ENCODE measurements at regions not wholly inside any gene's neighbourhood (a gene's known extent, or its start where the extent isn't known, plus 50 kb on each side); places are given as distances from the start of the nearest gene placed in this dataset.
"Not testable (repeated sequence)": the region's sequence is repeated elsewhere in the genome, so short reads cannot be mapped to it uniquely, and the experiment has no call there.

GRCh38 chr21:18114810-18115209 lies 129.8 kb upstream of the CHODL start:
- Histone ChIP-seq H3K27me3 (ENCODE audit: control insufficient read depth, insufficient read depth, low read length, poor library complexity, severe bottlenecking) (no peaks in the 10 kb centered on the region), H3K4me3 (ENCODE audit: low read length) (no peak overlapping the region), H3K27ac (ENCODE audit: low read depth, low read length) (no peak overlapping the region), H3K4me1 (ENCODE audit: control insufficient read depth, insufficient read depth, low read length) (no peaks in the 10 kb centered on the region), H3K9me3 (ENCODE audit: control insufficient read depth, low read length) (no peaks in the 10 kb centered on the region), H3K36me3 (ENCODE audit: control insufficient read depth, insufficient read depth, low read length) (no peaks in the 10 kb centered on the region), H3K9ac (ENCODE audit: extremely low read depth, low read length, poor library complexity, severe bottlenecking) (no peak overlapping the region)
- 92 to 93% methylated on average over 1 of the region's 1 CpG for WGBS, 2 experiments (ENCODE audit: insufficient coverage in 1 of 2, insufficient read length in 1 of 2)
- H3K27me3 Mint-ChIP-seq (ENCODE audit: insufficient read depth), result no peaks in the 10 kb centered on the region
- no peak for DNase-seq
- no peaks in the 10 kb centered on the region for H3K9me3 Mint-ChIP-seq
- TF ChIP-seq CTCF (conservative IDR thresholded peaks at IDR 0.05), result no peak
- H3K36me3 Mint-ChIP-seq (ENCODE audit: low read depth), result no peaks in the 10 kb centered on the region
- H3K4me1 Mint-ChIP-seq, result no peaks in the 10 kb centered on the region
- no peak overlapping the region for H3K27ac Mint-ChIP-seq
- no peak overlapping the region for H3K4me3 Mint-ChIP-seq

- Histone ChIP-seq H3K27ac (ENCODE audit: low read depth, low read length) (no peak overlapping the region), H3K36me3 (ENCODE audit: control insufficient read depth, insufficient read depth, low read length) (no peaks in the 10 kb centered on the region), H3K4me1 (ENCODE audit: control insufficient read depth, insufficient read depth, low read length) (no peaks in the 10 kb centered on the region), H3K9ac (ENCODE audit: extremely low read depth, low read length, poor library complexity, severe bottlenecking) (no peak overlapping the region), H3K27me3 (ENCODE audit: control insufficient read depth, insufficient read depth, low read length, poor library complexity, severe bottlenecking) (no peaks in the 10 kb centered on the region), H3K4me3 (ENCODE audit: low read length) (no peak overlapping the region), H3K9me3 (ENCODE audit: control insufficient read depth, low read length) (no peaks in the 10 kb centered on the region)
- H3K27me3 Mint-ChIP-seq (ENCODE audit: insufficient read depth), result no peaks in the 10 kb centered on the region
- no peaks in the 10 kb centered on the region for H3K36me3 Mint-ChIP-seq (ENCODE audit: low read depth)
- H3K9me3 Mint-ChIP-seq, result peaks cover 1% of the 10 kb centered on the region
- H3K27ac Mint-ChIP-seq, result no peak overlapping the region
- H3K4me1 Mint-ChIP-seq, result no peaks in the 10 kb centered on the region
- no peak for DNase-seq
- no peak overlapping the region for H3K4me3 Mint-ChIP-seq
- no peak for TF ChIP-seq CTCF (conservative IDR thresholded peaks at IDR 0.05)
Measured at GRCh38 chr21:18104802-18105201, 139.8 kb upstream of the CHODL start.

GRCh38 chr21:18096413-18096812 lies 148.2 kb upstream of the CHODL start:
- H3K4me3 Mint-ChIP-seq, result not testable (repeated sequence)

GRCh38 chr21:18089786-18090185 lies 154.8 kb upstream of the CHODL start:
- 100% methylated on average over 1 of the region's 1 CpG for WGBS, 2 experiments (ENCODE audit: insufficient coverage in 1 of 2, insufficient read length in 1 of 2)
- Mint-ChIP-seq H3K9me3 (peaks cover 22% of the 10 kb centered on the region), H3K27me3 (ENCODE audit: insufficient read depth) (no peaks in the 10 kb centered on the region), H3K4me3 (no peak overlapping the region), H3K4me1 (no peaks in the 10 kb centered on the region), H3K27ac (no peak overlapping the region), H3K36me3 (ENCODE audit: low read depth) (no peaks in the 10 kb centered on the region)
- no peak overlapping the region for H3K9ac ChIP-seq (ENCODE audit: extremely low read depth, low read length, poor library complexity, severe bottlenecking)
- H3K27me3 ChIP-seq (ENCODE audit: control insufficient read depth, insufficient read depth, low read length, poor library complexity, severe bottlenecking), result no peaks in the 10 kb centered on the region
- H3K4me1 ChIP-seq (ENCODE audit: control insufficient read depth, insufficient read depth, low read length), result no peaks in the 10 kb centered on the region
- DNase-seq, result no peak
- H3K27ac ChIP-seq (ENCODE audit: low read depth, low read length), result no peak overlapping the region
- H3K4me3 ChIP-seq (ENCODE audit: low read length), result no peak overlapping the region
- peaks cover 18% of the 10 kb centered on the region for H3K9me3 ChIP-seq (ENCODE audit: control insufficient read depth, low read length)
- H3K36me3 ChIP-seq (ENCODE audit: control insufficient read depth, insufficient read depth, low read length), result no peaks in the 10 kb centered on the region
- TF ChIP-seq CTCF (conservative IDR thresholded peaks at IDR 0.05), result no peak

More at GRCh38 chr21:18096413-18096812, 148.2 kb upstream of the CHODL start:
- peaks cover 58% of the 10 kb centered on the region for H3K9me3 Mint-ChIP-seq
- not testable (repeated sequence) for H3K36me3 Mint-ChIP-seq (ENCODE audit: low read depth); H3K27ac Mint-ChIP-seq; H3K9ac ChIP-seq (ENCODE audit: extremely low read depth, low read length, poor library complexity, severe bottlenecking); H3K27me3 Mint-ChIP-seq (ENCODE audit: insufficient read depth); H3K27me3 ChIP-seq (ENCODE audit: control insufficient read depth, insufficient read depth, low read length, poor library complexity, severe bottlenecking); H3K27ac ChIP-seq (ENCODE audit: low read depth, low read length); H3K4me1 Mint-ChIP-seq; H3K4me3 ChIP-seq (ENCODE audit: low read length); DNase-seq; H3K4me1 ChIP-seq (ENCODE audit: control insufficient read depth, insufficient read depth, low read length); H3K36me3 ChIP-seq (ENCODE audit: control insufficient read depth, insufficient read depth, low read length)
- peaks cover 48% of the 10 kb centered on the region for H3K9me3 ChIP-seq (ENCODE audit: control insufficient read depth, low read length)
- 63 to 87% methylated on average over 2 of the region's 2 CpGs for WGBS, 2 experiments (ENCODE audit: insufficient coverage in 1 of 2, insufficient read length in 1 of 2)

Measured in endodermal cell (in vitro differentiated cells).